ENCODE measurements at regions not wholly inside any gene's neighbourhood (a gene's known extent, or its start where the extent isn't known, plus 50 kb on each side); places are given as distances from the start of the nearest gene placed in this dataset.

DNA sequence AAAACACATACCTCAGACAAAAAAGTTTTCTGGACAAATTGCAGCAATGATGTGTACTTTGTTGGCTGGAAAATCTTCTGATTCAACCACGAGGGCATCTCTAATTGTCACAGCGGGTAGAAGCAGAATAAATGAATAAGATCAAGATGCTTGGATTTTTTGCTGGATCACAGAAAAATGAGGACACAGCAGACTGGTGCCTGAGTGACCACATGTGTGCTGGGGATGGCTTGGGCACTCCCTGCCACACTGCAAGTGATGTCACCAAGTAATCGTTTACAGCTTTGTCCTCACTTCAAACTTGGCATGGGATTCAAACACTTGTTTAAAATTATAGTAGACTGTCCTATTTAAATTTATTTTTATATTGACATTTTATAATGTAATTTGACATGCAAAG is 557.0 kb downstream of the SPRY1 start:
- TF ChIP-seq, protein P1, sequence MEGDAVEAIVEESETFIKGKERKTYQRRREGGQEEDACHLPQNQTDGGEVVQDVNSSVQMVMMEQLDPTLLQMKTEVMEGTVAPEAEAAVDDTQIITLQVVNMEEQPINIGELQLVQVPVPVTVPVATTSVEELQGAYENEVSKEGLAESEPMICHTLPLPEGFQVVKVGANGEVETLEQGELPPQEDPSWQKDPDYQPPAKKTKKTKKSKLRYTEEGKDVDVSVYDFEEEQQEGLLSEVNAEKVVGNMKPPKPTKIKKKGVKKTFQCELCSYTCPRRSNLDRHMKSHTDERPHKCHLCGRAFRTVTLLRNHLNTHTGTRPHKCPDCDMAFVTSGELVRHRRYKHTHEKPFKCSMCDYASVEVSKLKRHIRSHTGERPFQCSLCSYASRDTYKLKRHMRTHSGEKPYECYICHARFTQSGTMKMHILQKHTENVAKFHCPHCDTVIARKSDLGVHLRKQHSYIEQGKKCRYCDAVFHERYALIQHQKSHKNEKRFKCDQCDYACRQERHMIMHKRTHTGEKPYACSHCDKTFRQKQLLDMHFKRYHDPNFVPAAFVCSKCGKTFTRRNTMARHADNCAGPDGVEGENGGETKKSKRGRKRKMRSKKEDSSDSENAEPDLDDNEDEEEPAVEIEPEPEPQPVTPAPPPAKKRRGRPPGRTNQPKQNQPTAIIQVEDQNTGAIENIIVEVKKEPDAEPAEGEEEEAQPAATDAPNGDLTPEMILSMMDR (conservative IDR thresholded peaks at IDR 0.05), result no peak
- TF ChIP-seq ZFX (IDR thresholded peaks at IDR 0.05), result no peak

DNA sequence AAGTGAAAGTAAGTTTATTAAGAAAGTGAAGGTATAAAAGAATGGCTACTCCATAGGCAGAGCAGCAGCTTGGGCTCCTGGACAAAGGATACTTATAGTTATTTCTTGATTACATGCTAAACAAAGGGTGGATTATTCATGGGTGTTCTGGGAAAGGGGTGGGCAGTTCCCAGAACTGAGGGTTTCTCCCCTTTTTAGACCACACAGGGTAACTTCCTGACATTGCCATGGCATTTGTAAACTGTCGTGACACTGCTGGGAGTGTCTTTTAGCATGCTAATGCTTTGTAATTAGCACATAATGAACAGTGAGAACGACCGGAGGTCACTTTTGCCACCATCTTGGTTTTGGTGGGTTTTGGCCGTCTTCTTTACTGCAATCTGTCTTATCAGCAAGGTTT is 557.6 kb downstream of the SPRY1 start:
- no peak overlapping the region for H3K27ac ChIP-seq
- no peak for TF ChIP-seq ZFX (IDR thresholded peaks at IDR 0.05)
- TF ChIP-seq, protein P1 (conservative IDR thresholded peaks at IDR 0.05), result no peak

More for the DNA sequence above, 557.0 kb downstream of the SPRY1 start:
- H3K27ac ChIP-seq, result no peak overlapping the region

GRCh38 chr4:123955167-123955800 is 558.7 kb downstream of the SPRY1 start:
- no peak for TF ChIP-seq ZFX (IDR thresholded peaks at IDR 0.05)
- TF ChIP-seq, protein P1 (conservative IDR thresholded peaks at IDR 0.05), result no peak

GRCh38 chr4:123956204-123956603 is 559.6 kb downstream of the SPRY1 start:
- TF ChIP-seq ZFX (IDR thresholded peaks at IDR 0.05), result no peak
- TF ChIP-seq, protein P1 (conservative IDR thresholded peaks at IDR 0.05), result no peak
- H3K27ac ChIP-seq, result no peak overlapping the region

More at GRCh38 chr4:123955167-123955800, 558.7 kb downstream of the SPRY1 start:
- H3K27ac ChIP-seq, result no peak overlapping the region

GRCh38 chr4:123966990-123967769 is 570.6 kb downstream of the SPRY1 start:
- no peak overlapping the region for H3K27ac ChIP-seq
- TF ChIP-seq ZFX (IDR thresholded peaks at IDR 0.05), result no peak
- TF ChIP-seq, protein P1 (conservative IDR thresholded peaks at IDR 0.05), result no peak

- TF ChIP-seq, protein P1 (conservative IDR thresholded peaks at IDR 0.05), result no peak
- no peak for TF ChIP-seq ZFX (IDR thresholded peaks at IDR 0.05)
- H3K27ac ChIP-seq, result no peak overlapping the region
These were observed 575.4 kb downstream of the SPRY1 start for GRCh38 chr4:123972031-123972430.
